Choroid plexus epithelial cell (primary cell): ENCODE measurements at regions not wholly inside any gene's neighbourhood (a gene's known extent, or its start where the extent isn't known, plus 50 kb on each side); places are given as distances from the start of the nearest gene placed in this dataset.

Source experiments
- DNase-seq: peaks from one replicate; pipeline ENCODE4 v3.0.0-alpha.2; 2010; ENCODE audit warnings: low read depth
- H3K4me3 ChIP-seq: 2 replicates; pipeline ENCODE4 v1.5.1; 2011; ENCODE audit warnings: low read depth, mild to moderate bottlenecking, control low read depth, low read length, moderate library complexity
- CTCF ChIP-seq: conservative IDR thresholded peaks from 2 replicates; pipeline ENCODE4 v1.5.1; 2011; ENCODE audit warnings: low read depth, mild to moderate bottlenecking, control low read depth, inconsistent platforms, low read length, moderate library complexity

DNA sequence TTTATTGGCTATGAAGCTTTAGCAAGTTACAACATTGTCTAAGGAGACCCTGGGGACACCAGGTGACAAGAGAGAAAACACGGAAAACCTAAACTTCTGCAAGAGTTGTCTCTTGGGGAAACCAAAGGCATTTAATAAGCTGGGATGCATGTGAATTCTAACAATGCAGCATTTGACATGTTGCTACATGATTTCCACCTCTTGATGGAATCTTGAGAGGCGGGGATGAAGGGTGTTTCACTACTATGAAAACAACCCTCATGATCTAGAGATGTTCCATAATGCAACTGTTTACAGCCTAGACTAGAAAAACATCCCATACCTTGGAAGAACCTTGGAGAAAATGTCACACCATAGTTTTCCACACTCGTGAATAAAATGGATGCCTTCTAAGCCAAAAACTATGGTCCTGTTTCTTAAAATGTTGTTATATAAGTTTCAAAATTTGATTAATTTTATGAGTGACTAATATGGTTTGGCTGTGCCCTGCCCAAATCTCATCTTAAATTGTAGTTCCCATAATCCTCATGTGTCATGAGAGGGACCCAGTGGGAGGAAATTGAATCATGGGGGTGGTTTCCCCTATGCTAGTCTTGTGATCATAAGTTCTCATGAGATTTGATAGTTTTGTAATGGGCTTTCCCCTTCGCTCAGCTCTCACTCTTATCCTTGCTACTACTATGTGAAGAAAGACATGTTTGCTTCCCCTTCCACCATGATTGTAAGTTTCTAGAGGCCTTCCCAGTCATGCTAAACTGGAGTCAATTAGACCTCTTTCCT is 164.6 kb downstream of the TNFSF13B start:
- DNase-seq = no peak

DNA sequence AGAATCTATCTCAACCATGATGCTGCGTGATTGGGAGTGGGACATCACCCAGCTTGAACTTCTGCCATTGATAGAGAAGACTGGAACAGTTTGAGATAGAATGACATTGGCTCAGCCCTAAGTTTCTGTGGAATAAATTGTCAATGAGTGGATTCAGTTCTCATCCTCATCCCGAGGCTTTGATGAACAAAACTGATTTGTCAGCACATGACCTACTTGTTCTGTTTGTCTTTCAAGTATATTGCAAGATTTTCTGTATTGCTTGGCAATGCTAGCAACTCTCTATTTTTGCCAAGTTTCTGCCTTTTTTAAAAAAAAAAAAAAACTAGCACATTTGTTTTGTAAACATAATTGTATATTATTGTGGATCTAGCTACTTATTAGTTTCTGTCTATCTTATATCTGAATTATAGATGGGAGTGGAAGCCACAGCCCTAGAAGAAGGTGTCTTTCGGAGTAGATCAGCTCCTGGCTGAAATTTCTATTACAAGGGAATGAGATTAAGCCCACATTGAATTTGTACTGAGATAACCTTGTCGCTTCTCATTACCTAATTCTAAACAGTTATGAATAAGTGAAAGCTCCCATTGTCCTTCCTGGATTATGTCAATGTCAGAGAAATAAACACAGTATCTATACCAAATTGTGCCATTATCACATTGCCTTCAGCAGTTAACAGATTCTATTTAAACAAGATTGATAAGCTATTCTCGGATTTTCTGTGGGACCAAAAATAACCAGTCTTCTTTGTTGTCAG is 166.1 kb downstream of the TNFSF13B start:
- no peak for TF ChIP-seq CTCF
- H3K4me3 ChIP-seq = no peak overlapping the region
- no peak for DNase-seq

More for the DNA sequence above, 164.6 kb downstream of the TNFSF13B start:
- no peak overlapping the region for H3K4me3 ChIP-seq
- TF ChIP-seq CTCF = no peak

DNA sequence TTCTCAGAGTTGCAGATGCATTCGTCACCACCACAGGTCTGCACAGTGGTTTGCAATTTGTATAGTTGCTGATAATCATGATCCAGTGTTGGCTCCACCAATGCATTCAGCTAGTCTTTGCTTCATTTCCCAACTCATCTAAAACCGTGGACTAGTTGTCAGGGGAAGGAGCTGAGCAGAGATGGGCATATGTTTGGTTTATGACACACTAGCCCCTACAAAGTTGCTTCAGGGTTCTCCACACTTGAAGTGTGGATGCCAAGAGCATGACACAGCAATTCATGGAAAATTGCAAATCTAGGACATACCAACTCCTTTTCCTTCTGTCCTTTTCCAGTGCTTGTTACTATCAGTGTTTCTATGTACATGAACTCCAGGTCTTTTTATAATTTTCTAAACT is 168.0 kb downstream of the TNFSF13B start:
- DNase-seq = peak; percentile 39

GRCh38 chr13:108439556-108439955 is 170.0 kb downstream of the TNFSF13B start:
- no peak for DNase-seq
- TF ChIP-seq CTCF = no peak
- no peak overlapping the region for H3K4me3 ChIP-seq

More for the DNA sequence above, 168.0 kb downstream of the TNFSF13B start:
- no peak for TF ChIP-seq CTCF
- no peak overlapping the region for H3K4me3 ChIP-seq

DNA sequence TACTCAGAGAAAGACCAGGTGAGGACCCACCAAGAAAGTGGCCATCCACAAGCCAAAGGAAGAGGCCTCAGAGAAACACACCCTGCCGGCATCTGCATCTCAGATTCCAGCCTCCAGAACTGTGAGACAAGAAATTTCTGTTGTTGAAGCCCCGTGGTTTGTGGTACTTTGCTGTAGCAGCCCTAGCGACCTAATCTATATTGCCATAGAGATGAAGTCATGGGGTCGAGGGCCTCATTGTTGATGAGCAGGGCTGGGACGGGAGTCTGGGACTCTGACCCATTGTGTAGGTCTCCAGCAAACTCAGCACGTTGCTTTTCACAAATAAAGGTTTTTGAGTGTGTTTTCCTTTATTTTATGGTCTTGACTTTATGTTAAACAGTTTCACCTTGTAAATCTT is 174.9 kb downstream of the TNFSF13B start:
- no peak overlapping the region for H3K4me3 ChIP-seq
- DNase-seq = peak; percentile 3
- no peak for TF ChIP-seq CTCF

DNA sequence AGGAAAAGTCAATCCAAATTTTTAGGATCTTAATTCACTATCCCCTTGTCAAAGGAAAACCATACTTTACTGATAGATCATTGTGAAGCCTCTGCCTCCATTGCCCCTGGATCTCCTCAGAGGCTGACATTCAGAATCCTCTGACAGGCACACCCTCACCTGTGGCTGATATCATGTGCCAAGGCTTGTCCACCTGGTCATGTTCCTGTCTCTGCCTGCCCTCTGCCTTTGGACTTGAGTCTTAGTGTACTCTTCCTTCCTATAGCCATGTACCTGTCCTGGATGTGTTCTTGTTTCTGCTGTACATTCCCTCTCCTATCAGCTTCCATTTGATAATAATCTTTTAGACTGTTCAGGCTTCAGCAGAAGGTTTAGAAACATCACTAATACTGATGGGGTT is 179.4 kb downstream of the TNFSF13B start:
- no peak for DNase-seq
- H3K4me3 ChIP-seq = no peak overlapping the region
- TF ChIP-seq CTCF = no peak
